Esophagus squamous epithelium (tissue), 5 donors: ENCODE measurements at regions not wholly inside any gene's neighbourhood (a gene's known extent, or its start where the extent isn't known, plus 50 kb on each side); places are given as distances from the start of the nearest gene placed in this dataset.

Source experiments
- DNase-seq: peaks from one replicate; lab custom pipeline; 2025; lab: John Stamatoyannopoulos, UW
- H3K27ac ChIP-seq, 4 donors: fragments of 200-600 bp; sonication (generic); one replicate each; pipeline ENCODE4 v1.5.1; 2016 to 2019; ENCODE audit warnings: mild to moderate bottlenecking in 1 of 4
- H3K27me3 ChIP-seq, 4 donors: fragments of 200-600 bp; sonication (generic); 1 replicate in 3 of 4; 2 replicates in 1 of 4; pipeline versions ENCODE4 v1.5.1 to v1.6.0; 2017 to 2021; ENCODE audit warnings: antibody characterized with exemption in 1 of 4
- H3K36me3 ChIP-seq, 3 donors: fragments of 200-600 bp; sonication (generic); one replicate each; pipeline ENCODE4 v1.5.1; 2016 to 2019
- H3K4me1 ChIP-seq, 3 donors: fragments of 200-600 bp; sonication (generic); one replicate each; pipeline ENCODE4 v1.5.1; 2017 to 2019
- H3K4me3 ChIP-seq, 4 donors: fragments of 200-600 bp; sonication (generic); 1 replicate in 3 of 4; 2 replicates in 1 of 4; pipeline ENCODE4 v1.5.1; 2016 to 2019; ENCODE audit warnings: mild to moderate bottlenecking in 2 of 4, moderate library complexity in 1 of 4
- H3K9me3 ChIP-seq, 3 donors: fragments of 200-600 bp; sonication (generic); one replicate each; pipeline ENCODE4 v1.5.1; 2016 to 2019
- POLR2A ChIP-seq, 4 donors: fragments of 450-650 bp; IDR thresholded peaks; one replicate each; pipeline ENCODE4 v1.6.1; 2017; ENCODE audit warnings: antibody characterized with exemption in 4 of 4, mild to moderate bottlenecking in 4 of 4, moderate library complexity in 3 of 4
- WGBS, 2 donors: methylation state at CpG; one replicate each; pipeline ENCODE4 v1.1.5; 2018; 5-methylcytosine and 5-hydroxymethylcytosine counted together
- intact Hi-C: fragments of 100-400 bp; cut with DNase I; formaldehyde crosslinking; loops from one replicate; pipeline ENCODE4 v1.15.0; 2022
- TF ChIP-seq, protein P1 (sequence below), 6 experiments: fragments of 450-650 bp in 4 of 6; fragments of 200-600 bp in 2 of 6; sonication (generic) in 2 of 6; IDR thresholded peaks; one replicate each; pipeline ENCODE4 v1.5.1; 2016 to 2019; ENCODE audit warnings: antibody characterized with exemption in 6 of 6, mild to moderate bottlenecking in 4 of 6, moderate library complexity in 4 of 6
- donor health status: DM: yes; HTN: yes; CAD: no.

DNA sequence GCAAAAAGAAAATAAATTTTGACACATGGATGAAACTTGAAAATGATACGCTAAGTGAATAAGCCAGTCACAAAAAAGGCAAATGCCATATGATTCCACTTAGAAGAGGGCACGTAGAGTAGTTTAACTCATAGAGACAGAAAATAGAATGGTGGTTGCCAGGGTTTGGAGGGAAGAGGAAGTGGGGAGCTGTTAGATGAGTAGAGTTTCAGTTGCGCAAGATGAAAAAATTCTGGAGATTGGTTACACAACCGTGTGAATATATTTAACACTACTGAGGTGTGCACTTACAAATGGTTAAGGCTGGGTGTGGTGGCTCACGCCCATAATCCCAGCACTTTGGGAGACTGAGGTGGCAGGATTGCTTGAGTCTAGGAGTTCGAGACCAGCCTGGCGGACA, 93.4 kb upstream of the TMEM132E start:
- Histone ChIP-seq H3K4me3 (no peak overlapping the region), H3K27ac (no peak overlapping the region), H3K4me1 (no peaks in the 10 kb centered on the region), H3K36me3 (no peaks in the 10 kb centered on the region), H3K27me3 (peaks cover 0 to 90% (median 0%) of the 10 kb centered on the region in 4 donors), H3K9me3 (no peaks in the 10 kb centered on the region)
- intact Hi-C loops, result no loop called here
- no peak for DNase-seq
- 68 to 69% methylated on average over 7 of the region's 7 CpGs for WGBS, 2 donors
- TF ChIP-seq POLR2A (IDR thresholded peaks at IDR 0.05), result no peak
- TF ChIP-seq, protein P1, sequence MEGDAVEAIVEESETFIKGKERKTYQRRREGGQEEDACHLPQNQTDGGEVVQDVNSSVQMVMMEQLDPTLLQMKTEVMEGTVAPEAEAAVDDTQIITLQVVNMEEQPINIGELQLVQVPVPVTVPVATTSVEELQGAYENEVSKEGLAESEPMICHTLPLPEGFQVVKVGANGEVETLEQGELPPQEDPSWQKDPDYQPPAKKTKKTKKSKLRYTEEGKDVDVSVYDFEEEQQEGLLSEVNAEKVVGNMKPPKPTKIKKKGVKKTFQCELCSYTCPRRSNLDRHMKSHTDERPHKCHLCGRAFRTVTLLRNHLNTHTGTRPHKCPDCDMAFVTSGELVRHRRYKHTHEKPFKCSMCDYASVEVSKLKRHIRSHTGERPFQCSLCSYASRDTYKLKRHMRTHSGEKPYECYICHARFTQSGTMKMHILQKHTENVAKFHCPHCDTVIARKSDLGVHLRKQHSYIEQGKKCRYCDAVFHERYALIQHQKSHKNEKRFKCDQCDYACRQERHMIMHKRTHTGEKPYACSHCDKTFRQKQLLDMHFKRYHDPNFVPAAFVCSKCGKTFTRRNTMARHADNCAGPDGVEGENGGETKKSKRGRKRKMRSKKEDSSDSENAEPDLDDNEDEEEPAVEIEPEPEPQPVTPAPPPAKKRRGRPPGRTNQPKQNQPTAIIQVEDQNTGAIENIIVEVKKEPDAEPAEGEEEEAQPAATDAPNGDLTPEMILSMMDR (IDR thresholded peaks at IDR 0.05), result no peak

DNA sequence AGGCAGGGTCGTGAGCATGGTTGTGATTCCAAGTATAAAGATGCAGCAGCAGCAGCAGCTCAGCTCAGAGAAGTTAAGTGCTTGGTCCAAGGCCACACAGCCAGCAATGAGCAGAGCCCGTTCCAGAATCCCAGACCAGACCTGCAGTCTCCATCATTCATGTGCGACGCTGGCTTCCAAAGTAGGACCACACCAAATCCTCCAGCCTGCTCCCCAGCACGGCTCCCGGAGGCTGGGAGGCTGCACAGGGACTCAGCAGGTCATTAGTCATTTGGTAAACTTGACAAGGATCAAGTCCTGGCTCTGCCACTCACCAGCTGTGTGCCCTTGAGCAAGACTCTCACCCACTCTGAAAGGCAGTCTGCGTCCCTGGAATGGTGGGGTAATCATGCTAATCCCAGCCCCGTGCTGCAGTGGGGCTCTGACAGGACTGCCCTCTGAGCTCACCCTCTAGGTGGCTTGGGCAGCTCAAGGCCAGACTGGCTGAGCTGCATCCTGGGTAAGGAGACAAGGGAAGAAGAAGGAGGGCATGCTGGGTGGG, 95.1 kb upstream of the TMEM132E start:
- WGBS, 2 donors, result 49 to 72% methylated on average over 4 to 7 of the region's 8 CpGs
- no peak overlapping the region for H3K4me3 ChIP-seq
- DNase-seq, result no peak
- H3K4me1 ChIP-seq, result no peaks in the 10 kb centered on the region
- intact Hi-C loops, result no loop called here
- no peaks in the 10 kb centered on the region for H3K36me3 ChIP-seq
- no peak for TF ChIP-seq POLR2A (IDR thresholded peaks at IDR 0.05)
- TF ChIP-seq, protein P1 (IDR thresholded peaks at IDR 0.05), result no peak
- no peak overlapping the region for H3K27ac ChIP-seq
- peaks cover 0 to 87% (median 0%) of the 10 kb centered on the region in 4 donors for H3K27me3 ChIP-seq
- no peaks in the 10 kb centered on the region for H3K9me3 ChIP-seq

DNA sequence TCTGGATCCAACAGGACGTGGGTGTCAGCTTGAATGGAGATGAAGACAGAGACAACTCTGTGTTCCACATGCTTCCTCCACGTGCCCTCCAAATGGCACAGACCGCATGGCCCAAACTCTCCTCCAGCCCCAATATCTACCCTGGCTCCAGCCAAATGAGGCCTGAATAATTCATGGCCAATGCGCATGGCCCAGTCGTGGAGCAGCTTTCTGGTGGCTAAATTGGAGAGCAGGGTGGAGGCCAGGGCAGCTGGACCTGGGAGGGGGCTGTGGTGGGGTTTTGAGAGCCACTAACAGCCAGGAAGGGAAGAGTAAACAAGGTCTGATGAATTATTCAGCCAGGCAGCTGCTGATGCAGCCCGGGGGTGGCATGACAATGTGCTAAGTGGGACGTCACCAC, 96.7 kb upstream of the TMEM132E start:
- no peaks in the 10 kb centered on the region for H3K9me3 ChIP-seq
- 47 to 53% methylated on average over 4 of the region's 7 CpGs for WGBS, 2 donors
- no peak overlapping the region for H3K27ac ChIP-seq
- H3K4me1 ChIP-seq, result no peaks in the 10 kb centered on the region
- no peak overlapping the region for H3K4me3 ChIP-seq
- H3K36me3 ChIP-seq, result no peaks in the 10 kb centered on the region
- DNase-seq, result no peak
- no peak for TF ChIP-seq POLR2A (IDR thresholded peaks at IDR 0.05)
- TF ChIP-seq, protein P1 (IDR thresholded peaks at IDR 0.05), result no peak
- H3K27me3 ChIP-seq, result peaks cover 0 to 74% (median 0%) of the 10 kb centered on the region in 4 donors
- intact Hi-C loops, result no loop called here

DNA sequence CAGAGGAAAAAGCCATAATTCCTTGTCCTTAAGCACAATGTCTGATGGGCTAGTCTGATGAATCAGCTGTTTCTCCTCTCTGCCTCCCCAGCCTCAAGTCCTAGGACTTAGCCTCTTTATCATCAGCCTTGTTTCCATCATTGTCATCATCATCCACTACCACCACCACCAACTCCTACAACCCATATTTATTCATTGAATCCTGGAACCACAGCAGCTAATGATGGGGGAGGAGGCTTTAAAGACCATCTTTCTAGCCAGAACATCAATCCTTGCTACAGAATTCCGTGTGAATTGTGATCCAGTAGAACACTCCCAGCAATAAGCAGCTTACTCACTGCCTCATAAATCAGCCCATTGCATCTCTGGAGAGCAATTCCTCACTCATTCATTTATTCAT, 97.6 kb upstream of the TMEM132E start:
- Histone ChIP-seq H3K27me3 (peaks cover 0 to 70% (median 0%) of the 10 kb centered on the region in 4 donors), H3K27ac (no peak overlapping the region), H3K4me1 (no peaks in the 10 kb centered on the region), H3K36me3 (no peaks in the 10 kb centered on the region), H3K4me3 (no peak overlapping the region), H3K9me3 (no peaks in the 10 kb centered on the region)
- TF ChIP-seq, protein P1 (IDR thresholded peaks at IDR 0.05), result no peak
- TF ChIP-seq POLR2A (IDR thresholded peaks at IDR 0.05), result no peak
- intact Hi-C loops, result no loop called here
- WGBS, 2 donors, result 25 to 29% methylated on average over 1 of the region's 1 CpG
- DNase-seq, result no peak

DNA sequence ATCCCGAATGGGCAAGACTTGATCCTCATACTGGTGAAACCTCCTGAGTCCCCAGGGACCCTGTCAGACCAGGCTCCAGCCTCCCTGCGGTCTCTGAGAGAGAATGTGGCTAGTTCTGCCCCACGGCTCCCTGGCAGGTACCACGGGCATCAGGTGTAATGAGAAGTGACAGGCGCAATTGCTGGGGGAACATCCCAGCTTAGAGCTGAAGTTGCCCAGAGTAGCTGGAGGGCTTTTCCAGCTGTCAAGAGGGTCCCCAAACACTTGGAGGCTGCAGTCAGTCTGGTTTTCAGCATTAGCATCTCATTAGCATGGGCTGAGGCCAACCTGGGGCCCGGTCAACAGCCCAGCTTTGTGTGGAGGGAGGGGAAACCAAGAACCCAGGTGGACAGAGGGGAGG, 100.0 kb upstream of the TMEM132E start:
- TF ChIP-seq, protein P1 (IDR thresholded peaks at IDR 0.05), result no peak
- no peak for TF ChIP-seq POLR2A (IDR thresholded peaks at IDR 0.05)
- Histone ChIP-seq H3K27me3 (peaks cover 0 to 65% (median 0%) of the 10 kb centered on the region in 4 donors), H3K4me1 (no peaks in the 10 kb centered on the region), H3K4me3 (no peak overlapping the region), H3K27ac (no peak overlapping the region), H3K36me3 (no peaks in the 10 kb centered on the region), H3K9me3 (no peaks in the 10 kb centered on the region)
- intact Hi-C loops, result no loop called here
- DNase-seq, result no peak
- 47 to 55% methylated on average over 3 to 5 of the region's 6 CpGs for WGBS, 2 donors
